DMS114 treated with DMSO at 0.1 percent for 48 hours (cell line): ENCODE measurements at regions not wholly inside any gene's neighbourhood (a gene's known extent, or its start where the extent isn't known, plus 50 kb on each side); places are given as distances from the start of the nearest gene placed in this dataset.

Experiments used
- DNase-seq: peaks from one replicate; lab custom pipeline; 2025; ENCODE audit not compliant: unreplicated experiment; lab: John Stamatoyannopoulos, UW

GRCh38 chr9:121568343-121569265 is 69.0 kb upstream of the GGTA1 start:
- DNase-seq, result no peak

DNA sequence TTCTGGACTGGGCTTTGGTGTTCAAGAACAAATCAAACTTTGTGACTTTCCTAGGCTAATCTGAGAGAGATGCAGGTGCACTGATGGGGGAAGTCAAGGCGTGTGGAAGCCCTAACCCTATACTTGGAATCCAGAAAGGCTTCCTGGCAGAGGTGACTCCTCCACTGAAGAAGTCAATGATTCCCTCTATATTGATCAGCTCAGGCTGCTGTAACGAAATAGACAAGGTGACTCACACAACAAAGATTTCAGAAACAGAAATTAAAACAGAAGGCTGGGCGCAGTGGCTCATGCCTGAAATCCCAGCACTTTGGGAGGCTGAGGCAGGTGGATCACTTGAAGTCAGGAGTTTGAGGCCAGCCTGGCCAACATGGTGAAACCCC is 69.6 kb upstream of the GGTA1 start:
- no peak for DNase-seq

DNA sequence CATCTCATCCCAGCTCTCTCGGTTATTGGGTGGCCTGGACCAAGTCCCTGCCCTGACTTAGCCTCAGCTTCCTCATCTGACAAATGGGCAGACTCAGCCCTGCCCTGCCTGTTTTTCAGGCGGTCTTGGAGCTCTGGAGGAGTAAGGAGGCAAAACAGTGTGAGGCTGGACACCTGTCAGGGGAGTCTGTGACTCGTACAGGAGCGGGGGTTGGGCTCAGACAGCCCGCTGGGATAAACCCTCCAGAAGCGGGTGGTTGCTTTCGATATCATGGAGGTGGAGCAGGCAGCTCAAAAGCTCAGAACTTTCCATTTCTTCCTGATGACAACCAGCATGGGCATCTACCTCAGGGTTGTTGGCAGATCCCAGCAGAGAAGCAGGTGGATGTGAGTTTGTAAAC is 72.9 kb upstream of the GGTA1 start:
- no peak for DNase-seq

GRCh38 chr9:121573717-121574485 is 74.3 kb upstream of the GGTA1 start:
- no peak for DNase-seq

DNA sequence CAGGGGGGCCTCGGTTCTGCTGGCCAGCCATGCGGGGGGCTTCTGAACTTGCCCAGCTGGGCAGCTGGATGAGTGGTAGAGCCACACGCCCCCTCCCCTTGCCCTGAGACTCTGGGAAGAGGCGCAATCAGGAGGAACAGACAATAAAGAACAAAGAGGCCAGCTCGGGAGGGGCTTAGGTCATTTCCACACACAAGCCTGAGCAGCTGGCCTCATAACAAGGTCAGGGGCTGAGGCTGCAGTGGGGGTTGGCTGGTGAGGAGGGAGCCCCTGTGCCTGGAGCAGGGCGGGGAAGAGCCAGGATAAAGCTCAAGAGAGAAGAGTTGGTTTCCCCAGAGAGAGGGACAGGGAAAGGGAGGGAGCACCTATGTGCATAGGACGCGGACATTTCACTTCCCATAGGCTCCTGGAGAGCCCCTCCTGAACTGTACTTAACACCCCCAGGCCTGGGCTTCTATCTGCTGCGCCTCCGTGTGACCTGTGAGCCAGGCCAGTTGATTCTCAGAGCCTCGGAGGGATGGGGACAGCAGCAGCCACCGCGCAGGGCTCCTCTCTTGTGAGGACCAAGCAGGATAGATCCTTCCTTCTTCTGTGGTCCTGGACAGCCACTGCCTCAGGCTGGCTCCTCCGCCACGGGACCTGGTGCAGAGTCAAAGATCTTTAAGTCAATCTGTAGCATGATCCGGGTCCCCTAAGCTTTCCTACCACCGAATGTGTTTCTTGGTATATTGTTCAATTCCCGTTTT is 75.3 kb upstream of the GGTA1 start:
- DNase-seq, result no peak

DNA sequence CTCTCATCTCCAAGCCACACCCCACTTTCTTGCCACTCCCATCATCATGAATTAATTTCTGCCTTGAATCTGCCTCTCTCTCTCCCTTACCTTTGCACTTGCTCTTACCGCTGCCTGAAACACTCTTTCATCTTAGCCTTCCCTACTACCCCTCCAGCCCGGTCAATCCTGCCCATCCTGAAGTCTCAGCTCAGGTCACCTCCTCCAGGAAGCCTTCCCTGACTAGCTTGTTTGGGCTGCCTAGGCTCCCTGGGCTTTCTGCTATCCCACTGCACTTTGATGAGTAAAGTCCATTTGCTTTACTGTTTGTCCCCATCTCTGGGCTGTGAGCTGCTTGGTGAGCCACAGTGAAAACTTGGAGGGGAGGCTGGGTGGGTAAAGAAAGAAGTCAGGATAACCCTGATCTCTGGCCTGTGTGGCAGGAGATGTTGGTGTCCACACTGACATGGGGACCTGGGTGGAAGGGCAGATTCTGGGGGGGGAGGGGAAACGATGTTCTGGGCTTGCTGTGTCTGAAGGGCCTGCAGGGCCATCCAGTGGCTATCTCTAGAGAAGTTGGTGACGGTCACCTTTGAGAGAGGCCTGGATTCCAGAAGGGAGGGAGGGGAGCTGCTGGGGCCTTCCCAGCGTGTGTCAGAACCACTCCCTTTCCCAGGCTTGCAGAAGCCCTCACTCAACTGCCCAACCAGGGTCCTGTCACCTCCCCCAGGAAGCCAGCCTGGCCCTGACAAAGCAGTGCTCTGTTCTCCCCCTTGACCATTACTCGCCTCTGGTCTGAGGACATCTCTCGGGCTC is 75.0 kb upstream of the DAB2IP start:
- peak; percentile 9 for DNase-seq

DNA sequence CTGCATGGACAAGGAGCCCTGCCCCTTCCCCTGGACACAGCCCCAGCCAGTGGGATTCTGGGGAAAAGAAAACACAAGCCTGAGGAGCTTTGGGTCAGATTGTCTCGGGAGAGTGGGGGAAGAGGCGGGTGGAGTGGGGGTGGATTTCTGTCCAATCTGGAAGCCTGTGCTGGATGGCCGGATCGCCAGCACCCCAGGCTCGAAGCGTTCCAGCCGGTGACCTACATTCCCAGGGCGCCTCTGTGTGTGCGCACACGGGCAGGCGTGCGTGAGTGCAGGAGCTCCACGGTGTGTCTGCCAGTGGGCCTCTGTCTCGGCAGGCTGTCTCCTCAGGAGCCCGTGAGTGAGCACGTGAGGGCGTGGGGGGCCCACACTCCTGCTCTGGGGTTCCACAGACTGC is 74.3 kb upstream of the DAB2IP start:
- DNase-seq, result no peak

- DNase-seq, result no peak
These were observed 73.9 kb upstream of the DAB2IP start for GRCh38 chr9:121577572-121577971.

- DNase-seq, result no peak
These were observed 69.4 kb upstream of the DAB2IP start for GRCh38 chr9:121581786-121582600.

GRCh38 chr9:121582641-121583040 is 68.8 kb upstream of the DAB2IP start:
- DNase-seq, result no peak

DNA sequence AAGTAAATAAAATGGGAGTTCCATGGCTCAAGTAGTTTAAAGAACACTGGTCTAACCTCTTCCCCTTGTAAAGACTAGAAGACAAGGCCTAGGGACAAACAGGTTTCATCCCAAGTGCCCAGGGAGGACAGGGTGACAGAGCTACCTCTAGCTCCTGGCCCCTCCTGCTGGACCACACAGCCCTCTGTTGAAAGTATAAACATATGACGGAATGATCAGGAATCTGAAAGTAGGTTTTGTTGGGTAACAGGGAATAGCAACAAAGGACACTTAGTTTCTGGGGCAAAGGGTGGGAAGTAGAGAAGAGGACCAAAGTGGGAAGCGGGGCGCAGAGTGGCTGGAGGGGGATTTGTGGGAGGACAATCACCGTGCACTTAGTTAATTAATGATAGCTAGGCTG is 67.0 kb upstream of the DAB2IP start:
- DNase-seq, result no peak

DNA sequence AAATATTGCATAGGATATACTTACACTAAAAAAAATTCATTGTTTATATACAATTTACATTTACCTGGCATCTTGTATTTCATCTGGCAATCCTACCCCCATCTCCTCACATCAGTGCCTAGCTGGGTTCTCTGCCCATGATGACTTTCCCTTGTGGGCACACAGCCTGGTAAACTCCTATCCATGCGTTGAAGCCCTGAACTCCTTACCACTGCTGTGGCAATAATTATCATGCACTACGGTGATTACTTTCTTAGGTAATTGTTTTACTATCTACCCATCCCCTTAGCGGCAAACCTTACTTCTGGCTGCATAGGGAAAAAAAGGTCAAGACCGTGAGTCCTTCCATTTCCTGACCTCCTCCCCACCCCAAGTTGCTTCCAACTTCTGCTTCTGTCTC is 63.6 kb upstream of the DAB2IP start:
- no peak for DNase-seq

DNA sequence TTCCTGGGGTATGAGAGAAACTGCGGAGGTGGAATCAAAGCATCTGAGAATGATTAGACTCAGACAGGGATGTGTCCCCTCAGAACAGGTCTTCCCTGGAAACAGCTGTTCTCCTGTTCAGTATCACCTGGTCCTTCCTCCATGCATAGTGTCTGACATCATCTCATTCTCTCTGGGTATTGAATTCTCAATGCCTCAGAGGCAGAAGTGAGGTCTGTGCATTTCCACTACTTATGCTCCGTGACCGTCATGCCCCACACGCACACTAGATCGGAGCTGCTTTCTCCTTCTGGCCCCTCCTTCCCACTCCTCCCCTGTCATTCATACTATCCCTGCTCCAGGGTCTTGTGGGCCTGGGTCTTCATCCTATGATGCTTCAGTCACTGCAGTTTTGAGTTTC is 61.4 kb upstream of the DAB2IP start:
- no peak for DNase-seq

DNA sequence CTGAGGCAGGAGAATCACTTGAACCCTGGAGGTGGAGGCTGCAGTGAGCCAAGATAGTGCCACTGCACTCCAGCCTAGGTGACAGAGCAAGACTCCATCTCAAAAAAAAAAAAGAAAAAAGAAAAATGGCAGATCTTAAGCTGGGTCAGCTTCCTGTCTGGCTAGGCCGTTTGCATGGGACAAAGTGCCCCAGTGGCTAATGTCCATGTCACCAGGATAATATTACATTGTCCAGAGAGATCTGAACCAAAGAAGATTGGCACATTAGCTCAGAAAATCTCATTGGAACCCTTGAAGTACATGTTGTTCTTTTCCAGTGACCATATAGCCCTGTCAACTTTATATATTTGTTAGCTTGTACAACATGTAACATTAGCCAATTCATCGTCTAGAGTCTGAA is 59.2 kb upstream of the DAB2IP start:
- DNase-seq, result no peak

GRCh38 chr9:121593066-121593465 is 58.4 kb upstream of the DAB2IP start:
- no peak for DNase-seq

DNA sequence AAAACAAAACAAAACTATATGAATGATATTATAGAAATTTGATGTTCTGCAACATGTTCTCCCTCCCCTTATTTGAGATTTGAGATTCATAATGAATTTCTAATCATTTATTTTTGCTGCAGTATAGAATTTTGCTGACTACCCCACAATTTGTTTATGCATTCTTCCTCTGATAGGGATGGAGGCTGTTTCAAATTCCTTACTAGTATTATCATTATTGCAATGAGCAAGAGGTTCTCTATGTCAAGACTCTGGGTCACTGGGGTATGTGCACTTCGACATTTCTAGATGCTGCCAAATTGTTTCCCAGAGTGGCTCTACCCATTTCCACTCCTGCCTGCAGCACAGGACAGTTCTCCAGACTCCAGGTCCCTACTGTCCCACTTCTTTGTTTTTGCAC is 54.9 kb upstream of the DAB2IP start:
- no peak for DNase-seq

DNA sequence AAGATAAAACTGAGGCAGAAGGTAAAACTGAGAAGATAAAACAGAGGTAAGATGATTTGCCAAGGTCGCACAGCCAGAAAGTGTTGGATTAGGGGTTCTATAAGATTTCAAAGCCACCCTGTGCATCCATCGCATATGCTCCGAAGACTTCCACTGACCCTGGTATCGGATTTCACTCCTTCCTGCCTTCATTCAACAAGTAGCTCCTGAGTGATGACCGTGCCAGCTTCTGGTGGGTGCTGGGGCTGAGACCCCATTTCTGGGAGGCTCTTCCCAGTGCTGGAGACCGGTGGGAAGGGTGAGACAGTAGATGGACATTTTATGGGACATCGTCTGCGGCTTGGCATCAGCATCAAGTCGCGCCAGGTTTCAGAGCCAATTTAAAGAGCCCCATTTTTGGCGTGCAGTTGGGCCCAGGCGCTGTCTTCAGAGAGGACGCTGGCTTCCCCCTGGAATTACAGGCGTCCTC is 53.7 kb upstream of the DAB2IP start:
- DNase-seq, result no peak

DNA sequence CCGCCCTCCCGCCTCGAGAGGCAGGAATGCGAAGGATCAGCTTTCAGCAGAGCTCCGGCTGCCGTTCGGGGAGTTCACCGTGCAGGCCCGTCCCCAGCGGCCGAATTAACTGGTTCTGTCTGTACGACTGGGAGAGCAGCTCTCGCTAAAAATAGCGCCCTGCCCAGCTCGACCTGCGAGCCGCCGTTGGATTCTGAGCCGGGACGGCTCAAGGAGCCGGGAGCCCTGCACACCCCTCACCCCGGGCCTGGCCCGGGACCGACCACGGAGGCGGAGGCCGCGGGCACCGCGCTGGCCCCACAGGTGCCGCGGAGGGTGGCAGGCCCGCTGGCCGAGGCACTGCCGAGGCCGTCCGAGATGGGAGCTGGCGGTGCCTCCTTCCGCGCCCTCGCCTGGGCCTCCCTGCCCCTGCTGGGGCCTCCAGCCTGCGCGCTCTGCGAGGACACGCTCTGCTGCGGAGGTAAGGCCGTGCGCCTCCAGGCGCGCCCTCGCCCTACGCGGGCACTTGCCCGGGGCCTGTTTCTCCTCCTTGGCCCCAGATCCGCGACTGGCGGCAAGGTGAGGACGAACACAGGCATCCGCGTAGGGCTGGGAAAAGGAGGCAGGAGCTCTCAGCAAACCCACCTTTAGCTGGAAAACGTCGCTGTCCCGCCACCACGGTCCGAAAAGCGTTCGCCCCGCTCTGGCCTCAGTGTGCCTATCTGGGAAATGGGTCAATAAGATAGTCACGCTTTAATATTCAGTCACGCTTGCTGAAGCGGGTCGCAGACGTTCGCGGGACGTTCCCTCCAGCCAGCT is 53.1 kb upstream of the DAB2IP start:
- peak; percentile 23 for DNase-seq
